ENCODE measurements at regions not wholly inside any gene's neighbourhood (a gene's known extent, or its start where the extent isn't known, plus 50 kb on each side); places are given as distances from the start of the nearest gene placed in this dataset.
"Not testable (repeated sequence)": the region's sequence is repeated elsewhere in the genome, so short reads cannot be mapped to it uniquely, and the experiment has no call there.

DNA sequence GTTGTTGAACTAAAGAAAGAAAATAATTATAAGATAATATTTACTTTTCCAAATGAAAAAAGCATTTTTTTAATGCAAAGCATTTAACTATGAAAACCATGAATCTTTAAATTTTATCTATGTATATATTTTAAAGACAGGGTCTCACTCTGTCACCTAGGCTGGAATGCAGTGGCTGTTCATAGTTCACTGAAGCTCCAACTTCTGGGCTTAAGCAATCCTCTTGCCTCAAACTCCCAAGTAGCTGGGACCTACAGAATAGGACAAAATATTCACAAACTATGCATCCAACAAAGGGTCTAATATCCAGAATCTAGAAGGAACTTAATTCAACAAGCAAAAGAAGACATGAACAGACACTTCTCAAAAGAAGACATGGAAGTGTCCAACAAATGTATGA, 55.9 kb upstream of the ALB start:
- no peak for FAIRE-seq
- DNase-seq (ENCODE audit: insufficient read length, low spot score): no peak
- no peak for TF ChIP-seq PAX5 (IDR thresholded peaks at IDR 0.05; ENCODE audit: insufficient read depth, low read length, severe bottlenecking)
- TF ChIP-seq SPI1 (IDR thresholded peaks at IDR 0.05; ENCODE audit: low read depth, low read length): no peak
- no peak for TF ChIP-seq POLR2AphosphoS5 (IDR thresholded peaks at IDR 0.05; ENCODE audit: low read depth, low read length)
- no peak for TF ChIP-seq TAF1 (IDR thresholded peaks at IDR 0.05; ENCODE audit: low read depth, low read length)
- no peak for TF ChIP-seq POLR2A (IDR thresholded peaks at IDR 0.05; ENCODE audit: low read depth, low read length)
- no peak for TF ChIP-seq POU2F2 (IDR thresholded peaks at IDR 0.05; ENCODE audit: low read depth, low read length)

DNA sequence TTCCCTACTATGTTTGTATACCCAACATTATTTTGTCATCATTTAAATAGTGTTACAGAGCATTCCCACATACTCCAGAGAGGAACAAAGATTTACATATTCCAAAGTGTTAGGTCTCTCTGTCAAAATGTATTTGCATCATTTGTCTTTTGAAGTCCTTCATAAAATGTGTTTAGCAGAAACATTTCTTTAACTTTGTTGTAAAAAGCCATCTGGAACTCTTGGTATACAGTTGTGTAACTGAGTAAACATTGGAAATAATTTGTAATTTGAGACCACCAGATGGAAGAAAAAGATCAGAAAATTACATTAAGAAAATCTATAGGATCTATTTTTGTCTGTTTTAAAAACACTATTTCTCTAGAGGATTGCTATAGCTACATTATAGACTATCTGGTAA, 56.6 kb upstream of the ALB start:
- TF ChIP-seq SPI1 (IDR thresholded peaks at IDR 0.05; ENCODE audit: low read depth, low read length): no peak
- no peak for TF ChIP-seq POLR2AphosphoS5 (IDR thresholded peaks at IDR 0.05; ENCODE audit: low read depth, low read length)
- no peak for TF ChIP-seq POU2F2 (IDR thresholded peaks at IDR 0.05; ENCODE audit: low read depth, low read length)
- no peak for TF ChIP-seq POLR2A (IDR thresholded peaks at IDR 0.05; ENCODE audit: low read depth, low read length)
- no peak for TF ChIP-seq PAX5 (IDR thresholded peaks at IDR 0.05; ENCODE audit: insufficient read depth, low read length, severe bottlenecking)
- no peak for DNase-seq (ENCODE audit: insufficient read length, low spot score)
- FAIRE-seq: no peak

DNA sequence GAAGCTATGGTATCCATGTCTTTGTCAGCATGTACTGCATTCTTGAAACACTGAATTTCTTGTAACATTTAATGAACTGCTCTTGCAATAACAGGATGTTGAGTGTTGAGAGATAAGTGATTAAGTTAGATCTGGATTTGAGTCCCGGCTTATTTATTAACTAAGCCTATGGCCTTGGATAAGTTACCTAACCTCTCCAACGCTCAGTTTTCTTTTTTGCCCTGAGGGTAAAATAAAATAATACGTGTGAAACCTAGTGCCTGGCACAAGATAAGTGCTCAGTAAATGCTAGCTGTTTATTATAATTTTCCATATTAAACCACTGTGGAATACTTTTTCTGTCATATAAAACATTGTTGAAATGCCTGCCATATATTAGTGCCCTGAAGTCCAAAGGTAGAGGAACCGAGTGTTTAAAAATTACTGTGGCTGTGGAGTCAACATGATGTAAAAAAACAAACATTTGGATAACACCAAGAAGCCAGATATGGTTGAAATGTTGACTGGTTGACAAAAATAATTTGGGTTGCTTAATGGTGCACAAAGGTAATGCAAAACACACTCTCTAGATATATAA, 58.6 kb upstream of the ALB start:
- TF ChIP-seq POLR2A (IDR thresholded peaks at IDR 0.05; ENCODE audit: low read depth, low read length): no peak
- no peak for TF ChIP-seq SPI1 (IDR thresholded peaks at IDR 0.05; ENCODE audit: low read depth, low read length)
- no peak for TF ChIP-seq POU2F2 (IDR thresholded peaks at IDR 0.05; ENCODE audit: low read depth, low read length)
- TF ChIP-seq POLR2AphosphoS5 (IDR thresholded peaks at IDR 0.05; ENCODE audit: low read depth, low read length): no peak
- TF ChIP-seq TAF1 (IDR thresholded peaks at IDR 0.05; ENCODE audit: low read depth, low read length): no peak
- no peak for TF ChIP-seq PAX5 (IDR thresholded peaks at IDR 0.05; ENCODE audit: insufficient read depth, low read length, severe bottlenecking)
- DNase-seq (ENCODE audit: insufficient read length, low spot score) (no peak), FAIRE-seq (no peak)

DNA sequence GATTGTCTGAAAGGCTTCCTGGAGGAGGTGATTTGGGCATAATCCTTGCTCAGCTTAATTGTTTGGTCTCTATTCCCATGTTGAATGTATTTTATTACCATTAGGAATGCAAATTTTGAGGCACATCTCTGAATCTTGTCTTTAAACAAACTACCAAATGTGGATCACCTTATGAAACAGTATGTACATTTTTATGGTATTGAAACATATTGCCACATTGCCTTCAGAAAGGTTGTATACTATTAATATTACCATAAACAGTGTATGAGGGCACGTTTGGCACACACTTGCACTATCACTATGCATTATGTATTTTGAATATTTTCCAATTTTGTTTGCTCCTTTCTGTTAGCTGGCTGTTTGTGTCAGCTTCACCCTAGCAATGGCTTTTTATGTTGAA, 60.0 kb upstream of the ALB start:
- TF ChIP-seq POLR2A (IDR thresholded peaks at IDR 0.05; ENCODE audit: low read depth, low read length) (no peak), PAX5 (IDR thresholded peaks at IDR 0.05; ENCODE audit: insufficient read depth, low read length, severe bottlenecking) (no peak), POLR2AphosphoS5 (IDR thresholded peaks at IDR 0.05; ENCODE audit: low read depth, low read length) (no peak), SPI1 (IDR thresholded peaks at IDR 0.05; ENCODE audit: low read depth, low read length) (no peak), TAF1 (IDR thresholded peaks at IDR 0.05; ENCODE audit: low read depth, low read length) (no peak), POU2F2 (IDR thresholded peaks at IDR 0.05; ENCODE audit: low read depth, low read length) (no peak)
- no peak for FAIRE-seq
- no peak for DNase-seq (ENCODE audit: insufficient read length, low spot score)

DNA sequence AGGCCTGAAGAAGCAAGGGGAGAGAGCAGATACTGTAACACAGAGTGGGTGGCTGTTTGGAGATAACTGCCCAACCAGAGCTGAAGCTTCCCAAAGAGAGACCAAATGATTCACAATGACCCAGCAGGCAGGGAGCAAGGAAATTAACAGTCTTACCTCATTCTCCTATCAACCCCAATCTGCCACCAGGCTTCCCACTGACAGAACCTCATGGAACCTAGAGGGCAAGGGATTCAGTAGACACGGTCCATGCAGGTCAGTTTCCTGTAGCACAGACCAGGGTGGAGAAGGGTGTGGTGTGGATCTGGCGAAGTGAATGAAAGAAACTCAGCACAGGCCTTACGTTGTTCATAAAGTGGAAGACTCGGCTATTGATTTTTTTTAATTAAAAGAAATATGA, 60.7 kb upstream of the ALB start:
- TF ChIP-seq POU2F2 (IDR thresholded peaks at IDR 0.05; ENCODE audit: low read depth, low read length) (no peak), TAF1 (IDR thresholded peaks at IDR 0.05; ENCODE audit: low read depth, low read length) (no peak), POLR2AphosphoS5 (IDR thresholded peaks at IDR 0.05; ENCODE audit: low read depth, low read length) (no peak), POLR2A (IDR thresholded peaks at IDR 0.05; ENCODE audit: low read depth, low read length) (no peak), SPI1 (IDR thresholded peaks at IDR 0.05; ENCODE audit: low read depth, low read length) (no peak), PAX5 (IDR thresholded peaks at IDR 0.05; ENCODE audit: insufficient read depth, low read length, severe bottlenecking) (no peak)
- no peak for DNase-seq (ENCODE audit: insufficient read length, low spot score)
- FAIRE-seq: no peak

DNA sequence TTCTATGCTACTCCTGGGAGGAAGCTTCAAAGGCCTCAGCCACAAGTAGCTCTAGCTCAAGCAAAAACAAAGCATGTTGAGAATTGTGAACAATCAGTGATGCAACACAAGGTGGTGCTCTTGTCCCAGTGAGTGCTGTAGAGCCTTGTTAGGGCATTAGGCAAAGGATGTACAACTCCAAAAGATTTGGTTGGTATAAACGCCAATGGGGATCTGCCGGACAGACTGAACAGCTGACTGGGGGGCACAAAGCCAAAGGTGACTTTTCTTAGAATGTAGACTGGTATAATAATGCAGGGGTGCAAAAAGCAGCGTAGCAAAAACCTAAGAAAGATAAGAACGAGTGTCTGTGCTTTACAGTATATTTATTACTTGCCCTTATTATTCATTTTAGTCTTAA, 62.6 kb upstream of the ALB start:
- DNase-seq (ENCODE audit: insufficient read length, low spot score) (peak; percentile 5), FAIRE-seq (peak; percentile 67)
- TF ChIP-seq PAX5 (IDR thresholded peaks at IDR 0.05; ENCODE audit: insufficient read depth, low read length, severe bottlenecking) (no peak), POU2F2 (IDR thresholded peaks at IDR 0.05; ENCODE audit: low read depth, low read length) (no peak), SPI1 (IDR thresholded peaks at IDR 0.05; ENCODE audit: low read depth, low read length) (no peak), POLR2AphosphoS5 (IDR thresholded peaks at IDR 0.05; ENCODE audit: low read depth, low read length) (no peak), POLR2A (IDR thresholded peaks at IDR 0.05; ENCODE audit: low read depth, low read length) (no peak), TAF1 (IDR thresholded peaks at IDR 0.05; ENCODE audit: low read depth, low read length) (no peak)

DNA sequence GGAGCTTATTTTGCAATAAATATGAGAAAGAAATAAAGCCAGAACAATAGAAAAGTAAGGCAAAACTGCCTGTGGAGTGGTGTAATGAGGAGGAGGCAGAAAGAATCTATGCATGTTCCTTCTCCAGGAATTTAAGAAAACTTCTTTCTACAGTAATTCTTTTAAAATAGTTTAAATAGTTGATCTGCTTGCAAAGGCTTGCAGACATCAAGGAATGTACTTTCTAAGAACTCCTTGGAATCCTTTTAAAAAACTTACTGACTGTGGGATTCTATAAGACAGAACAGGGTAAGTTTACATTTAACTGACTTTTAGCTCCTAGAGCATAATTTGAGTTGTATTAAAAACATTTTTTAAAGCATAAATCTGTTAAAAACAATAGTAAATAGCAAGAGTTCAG, 63.2 kb upstream of the ALB start:
- no peak for TF ChIP-seq SPI1 (IDR thresholded peaks at IDR 0.05; ENCODE audit: low read depth, low read length)
- TF ChIP-seq PAX5 (IDR thresholded peaks at IDR 0.05; ENCODE audit: insufficient read depth, low read length, severe bottlenecking): no peak
- FAIRE-seq: no peak
- no peak for DNase-seq (ENCODE audit: insufficient read length, low spot score)

DNA sequence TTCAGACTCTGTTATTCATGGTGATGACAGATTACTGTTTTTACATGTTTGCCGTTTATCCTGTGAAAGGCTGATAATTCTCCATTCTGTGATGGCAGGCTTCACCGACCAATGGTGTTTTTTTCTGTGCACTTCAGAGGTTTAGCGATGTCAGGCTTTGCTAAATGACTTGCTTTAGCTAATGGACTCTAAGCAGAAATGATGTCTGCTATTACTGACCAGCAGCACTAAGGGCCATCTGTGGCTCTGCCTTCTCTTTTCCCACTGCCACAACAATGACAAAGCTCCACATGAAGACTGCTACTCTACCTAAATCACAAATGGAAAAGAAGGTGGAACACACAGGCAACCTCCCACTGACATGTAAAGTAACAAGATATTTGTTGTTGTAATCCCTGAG, 68.4 kb upstream of the ALB start:
- TF ChIP-seq PAX5 (IDR thresholded peaks at IDR 0.05; ENCODE audit: insufficient read depth, low read length, severe bottlenecking) (no peak), POLR2A (IDR thresholded peaks at IDR 0.05; ENCODE audit: low read depth, low read length) (no peak), SPI1 (IDR thresholded peaks at IDR 0.05; ENCODE audit: low read depth, low read length) (no peak), POU2F2 (IDR thresholded peaks at IDR 0.05; ENCODE audit: low read depth, low read length) (no peak), POLR2AphosphoS5 (IDR thresholded peaks at IDR 0.05; ENCODE audit: low read depth, low read length) (no peak), TAF1 (IDR thresholded peaks at IDR 0.05; ENCODE audit: low read depth, low read length) (no peak)
- FAIRE-seq: no peak
- no peak for DNase-seq (ENCODE audit: insufficient read length, low spot score)

DNA sequence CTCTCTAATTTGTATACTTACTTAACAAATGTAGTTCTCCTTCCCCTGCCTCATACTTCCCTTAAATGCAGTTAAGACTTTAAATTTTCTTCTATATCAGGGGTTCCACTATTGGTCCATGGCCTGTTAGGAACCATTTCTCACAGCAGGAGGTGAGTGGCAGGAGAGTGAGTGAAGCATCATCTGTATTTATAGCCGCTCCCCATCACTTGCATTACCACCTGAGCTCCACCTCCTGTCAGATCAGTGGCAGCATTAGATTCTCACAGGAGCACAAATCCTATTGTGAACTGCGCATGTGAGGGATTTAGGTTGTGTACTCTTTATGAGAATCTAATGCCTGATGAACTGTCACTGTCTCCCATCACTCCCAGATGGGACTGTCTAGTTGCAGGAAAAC, 72.1 kb upstream of the ALB start:
- FAIRE-seq; DNase-seq (ENCODE audit: insufficient read length, low spot score): not testable (repeated sequence)

DNA sequence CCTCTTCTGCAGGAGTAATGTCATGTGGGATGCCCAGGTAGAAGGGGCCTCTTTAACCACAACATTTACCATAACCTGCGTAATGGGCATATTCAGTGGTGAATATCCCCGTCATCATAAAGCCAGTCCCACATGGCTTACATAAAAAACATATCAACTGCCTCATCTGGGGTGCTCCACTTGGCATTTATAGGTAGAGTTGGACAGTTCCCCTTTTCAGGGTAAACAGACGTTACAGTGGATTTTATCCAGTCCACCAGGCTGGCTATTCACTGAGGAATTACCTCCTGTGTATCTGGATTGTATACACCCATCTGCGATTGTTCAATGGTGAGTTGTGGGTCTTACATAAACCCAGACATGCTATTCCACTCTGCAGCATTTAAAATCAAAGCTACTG, 70.7 kb upstream of the ANKRD17 start:
- DNase-seq (ENCODE audit: insufficient read length, low spot score) (no peak), FAIRE-seq (no peak)
- TF ChIP-seq POLR2A (IDR thresholded peaks at IDR 0.05; ENCODE audit: low read depth, low read length): no peak
- TF ChIP-seq POLR2AphosphoS5 (IDR thresholded peaks at IDR 0.05; ENCODE audit: low read depth, low read length): no peak
- TF ChIP-seq TAF1 (IDR thresholded peaks at IDR 0.05; ENCODE audit: low read depth, low read length): no peak
- TF ChIP-seq SPI1 (IDR thresholded peaks at IDR 0.05; ENCODE audit: low read depth, low read length): no peak
- no peak for TF ChIP-seq POU2F2 (IDR thresholded peaks at IDR 0.05; ENCODE audit: low read depth, low read length)
- TF ChIP-seq PAX5 (IDR thresholded peaks at IDR 0.05; ENCODE audit: insufficient read depth, low read length, severe bottlenecking): no peak

DNA sequence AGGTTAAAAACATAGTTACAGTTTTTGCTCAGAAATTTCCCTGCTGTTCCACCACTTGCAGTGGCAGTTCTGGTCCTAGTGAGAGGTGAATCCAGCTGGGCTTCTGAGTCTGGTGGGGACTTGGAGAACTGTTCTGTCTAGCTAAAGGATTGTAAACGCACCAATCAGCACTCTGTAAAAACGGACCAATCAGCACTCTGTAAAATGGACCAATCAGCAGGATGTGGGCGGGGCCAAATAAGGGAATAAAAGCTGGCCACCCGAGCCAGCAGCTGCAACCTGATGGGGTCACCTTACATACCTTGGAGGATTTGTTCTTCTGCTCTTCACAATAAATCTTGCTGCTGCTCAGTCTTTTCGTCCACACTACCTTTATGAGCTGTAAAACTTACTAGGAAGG, 67.2 kb upstream of the ANKRD17 start:
- FAIRE-seq; DNase-seq (ENCODE audit: insufficient read length, low spot score): not testable (repeated sequence)
